Tibial artery (tissue), 4 donors: ENCODE measurements at regions not wholly inside any gene's neighbourhood (a gene's known extent, or its start where the extent isn't known, plus 50 kb on each side); places are given as distances from the start of the nearest gene placed in this dataset.

Experiments
- DNase-seq, 2 donors: peaks; one replicate each; pipeline ENCODE4 v3.0.0-alpha.2; 2019
- H3K27ac ChIP-seq, 2 donors: fragments of 200-600 bp; sonication (generic) in 1 of 2; 1 replicate in 1 of 2; 2 replicates in 1 of 2; pipeline ENCODE4 v1.5.1; 2018 to 2019; ENCODE audit warnings: mild to moderate bottlenecking in 1 of 2
- H3K27me3 ChIP-seq, 2 donors: fragments of 200-600 bp; sonication (generic) in 1 of 2; one replicate each; pipeline versions ENCODE4 v1.5.1 to v1.6.0; 2016 to 2019
- H3K36me3 ChIP-seq, 3 donors: fragments of 200-600 bp; sonication (generic) in 2 of 3; one replicate each; pipeline ENCODE4 v1.5.1; 2016 to 2019; ENCODE audit warnings: mild to moderate bottlenecking in 2 of 3
- H3K4me1 ChIP-seq, 4 donors: fragments of 200-600 bp; sonication (generic) in 2 of 4; 1 replicate in 3 of 4; 2 replicates in 1 of 4; pipeline ENCODE4 v1.5.1; 2016 to 2019
- H3K4me3 ChIP-seq, 2 donors: fragments of 200-600 bp; sonication (generic) in 1 of 2; 1 replicate in 1 of 2; 2 replicates in 1 of 2; pipeline ENCODE4 v1.5.1; 2018 to 2019; ENCODE audit warnings: mild to moderate bottlenecking in 2 of 2
- H3K9me3 ChIP-seq, 3 donors: fragments of 200-600 bp; sonication (generic) in 1 of 3; one replicate each; pipeline ENCODE4 v1.5.1; 2016 to 2019
- intact Hi-C: fragments of 100-400 bp; cut with DNase I; formaldehyde crosslinking; loops from one replicate; pipeline ENCODE4 v1.15.0; 2023; ENCODE audit warnings: low total_unique reads
- TF ChIP-seq, protein P1 (sequence below), 2 experiments: fragments of 200-600 bp in 1 of 2; fragments of 450-650 bp in 1 of 2; IDR thresholded peaks; one replicate each; pipeline ENCODE4 v1.5.1; 2017 to 2019; ENCODE audit warnings: antibody characterized with exemption in 2 of 2, mild to moderate bottlenecking in 1 of 2, moderate library complexity in 1 of 2

DNA sequence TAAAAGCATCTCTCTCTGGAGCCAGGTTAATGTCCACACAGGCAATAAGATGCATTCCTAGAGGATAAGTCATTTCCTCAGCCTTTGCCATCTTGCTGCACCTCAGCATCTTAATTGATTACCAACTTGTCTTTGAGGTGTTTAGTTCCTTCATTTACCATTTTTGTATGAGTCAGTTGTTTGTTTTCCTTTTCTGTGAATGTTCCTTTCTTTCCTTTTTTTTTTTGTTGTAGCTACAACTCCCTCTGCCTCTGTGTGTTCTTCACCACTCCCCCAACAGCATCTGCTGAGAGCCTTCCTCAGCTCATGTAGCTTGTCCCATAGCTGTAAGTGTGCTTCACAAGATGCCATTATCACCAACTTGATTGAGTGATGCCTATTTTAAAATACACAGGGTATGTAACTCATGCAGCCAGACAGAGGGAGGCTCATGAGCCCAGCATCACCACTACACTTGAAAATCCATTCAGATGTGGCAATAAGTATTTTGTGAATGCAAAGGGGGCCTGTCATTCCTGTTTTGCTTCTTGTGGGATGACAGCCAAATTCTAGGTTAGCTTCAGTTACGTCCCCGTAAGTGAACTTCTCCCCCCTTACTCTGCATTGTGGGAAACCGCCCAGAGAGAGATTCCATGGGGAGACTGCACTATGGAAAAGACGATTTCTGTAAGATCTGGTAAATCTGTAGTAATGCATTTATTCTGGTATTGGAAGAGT is 315.9 kb upstream of the ZEB2 start:
- H3K4me1 ChIP-seq = peaks cover 0 to 9% (median 6%) of the 10 kb centered on the region in 4 donors
- DNase-seq = no peak
- no peak overlapping the region for H3K4me3 ChIP-seq
- no peaks in the 10 kb centered on the region for H3K36me3 ChIP-seq
- H3K27me3 ChIP-seq = no peaks in the 10 kb centered on the region
- H3K9me3 ChIP-seq = no peaks in the 10 kb centered on the region
- TF ChIP-seq, protein P1, sequence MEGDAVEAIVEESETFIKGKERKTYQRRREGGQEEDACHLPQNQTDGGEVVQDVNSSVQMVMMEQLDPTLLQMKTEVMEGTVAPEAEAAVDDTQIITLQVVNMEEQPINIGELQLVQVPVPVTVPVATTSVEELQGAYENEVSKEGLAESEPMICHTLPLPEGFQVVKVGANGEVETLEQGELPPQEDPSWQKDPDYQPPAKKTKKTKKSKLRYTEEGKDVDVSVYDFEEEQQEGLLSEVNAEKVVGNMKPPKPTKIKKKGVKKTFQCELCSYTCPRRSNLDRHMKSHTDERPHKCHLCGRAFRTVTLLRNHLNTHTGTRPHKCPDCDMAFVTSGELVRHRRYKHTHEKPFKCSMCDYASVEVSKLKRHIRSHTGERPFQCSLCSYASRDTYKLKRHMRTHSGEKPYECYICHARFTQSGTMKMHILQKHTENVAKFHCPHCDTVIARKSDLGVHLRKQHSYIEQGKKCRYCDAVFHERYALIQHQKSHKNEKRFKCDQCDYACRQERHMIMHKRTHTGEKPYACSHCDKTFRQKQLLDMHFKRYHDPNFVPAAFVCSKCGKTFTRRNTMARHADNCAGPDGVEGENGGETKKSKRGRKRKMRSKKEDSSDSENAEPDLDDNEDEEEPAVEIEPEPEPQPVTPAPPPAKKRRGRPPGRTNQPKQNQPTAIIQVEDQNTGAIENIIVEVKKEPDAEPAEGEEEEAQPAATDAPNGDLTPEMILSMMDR (IDR thresholded peaks at IDR 0.05) = no peak
- intact Hi-C loops = no loop called here
- no peak overlapping the region for H3K27ac ChIP-seq

DNA sequence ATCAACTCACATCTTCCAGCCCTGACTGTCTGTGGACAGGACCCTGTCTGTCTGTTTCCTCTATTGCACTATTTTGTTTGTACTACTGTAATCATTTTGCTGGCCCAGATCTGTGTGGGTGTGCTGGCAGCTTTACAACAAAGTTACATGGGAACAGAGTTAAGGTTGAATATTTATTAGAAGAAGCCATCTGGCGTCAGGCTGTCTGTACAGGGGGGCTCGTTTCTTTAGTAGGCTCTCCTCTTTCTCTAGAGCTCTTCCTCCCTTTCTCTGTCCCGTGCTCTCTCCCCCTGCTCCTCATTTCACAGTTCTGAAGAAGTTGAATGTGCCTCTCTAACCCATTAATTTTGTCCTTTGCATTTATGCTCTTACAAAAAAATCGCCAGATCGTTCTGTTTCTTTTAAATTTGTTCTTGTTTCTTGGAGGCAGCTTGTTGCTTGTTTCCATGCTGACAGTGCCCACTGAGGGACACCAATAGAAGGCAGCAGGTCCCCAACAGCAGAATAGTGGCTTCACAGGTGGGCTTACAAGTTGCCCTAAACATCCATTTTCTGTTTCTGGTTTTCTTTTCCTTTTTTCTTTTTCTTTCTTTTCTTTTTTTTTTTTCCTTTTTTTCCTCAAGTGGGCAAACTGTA is 315.2 kb upstream of the ZEB2 start:
- H3K4me3 ChIP-seq = no peak overlapping the region
- no peak for DNase-seq
- peaks cover 0 to 9% (median 6%) of the 10 kb centered on the region in 4 donors for H3K4me1 ChIP-seq
- no peaks in the 10 kb centered on the region for H3K36me3 ChIP-seq
- intact Hi-C loops = no loop called here
- no peak overlapping the region for H3K27ac ChIP-seq
- H3K9me3 ChIP-seq = no peaks in the 10 kb centered on the region
- H3K27me3 ChIP-seq = no peaks in the 10 kb centered on the region
- TF ChIP-seq, protein P1 (IDR thresholded peaks at IDR 0.05) = no peak

DNA sequence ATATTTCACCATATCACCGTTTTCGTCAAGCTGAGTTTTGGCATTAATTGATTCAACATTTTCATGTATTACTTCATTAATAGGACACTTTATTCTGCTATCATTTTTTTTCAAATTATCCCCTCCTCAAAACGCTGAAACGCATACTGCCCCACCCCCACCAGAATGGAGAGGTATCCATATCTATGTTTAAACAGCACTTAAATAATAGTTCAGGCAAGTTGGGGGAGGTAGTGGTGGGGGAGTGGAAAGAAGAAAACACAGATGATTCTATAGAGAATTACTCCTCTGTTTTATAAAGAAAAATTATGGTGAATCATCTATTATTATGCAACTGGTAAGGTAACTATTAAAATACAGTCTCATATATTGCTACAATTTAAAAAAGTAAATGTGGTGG is 314.4 kb upstream of the ZEB2 start:
- intact Hi-C loops = no loop called here
- Histone ChIP-seq H3K27ac (no peak overlapping the region), H3K4me3 (no peak overlapping the region), H3K4me1 (peaks cover 0 to 9% (median 6%) of the 10 kb centered on the region in 4 donors), H3K9me3 (no peaks in the 10 kb centered on the region), H3K36me3 (no peaks in the 10 kb centered on the region), H3K27me3 (no peaks in the 10 kb centered on the region)
- TF ChIP-seq, protein P1 (IDR thresholded peaks at IDR 0.05) = no peak
- DNase-seq = no peak

DNA sequence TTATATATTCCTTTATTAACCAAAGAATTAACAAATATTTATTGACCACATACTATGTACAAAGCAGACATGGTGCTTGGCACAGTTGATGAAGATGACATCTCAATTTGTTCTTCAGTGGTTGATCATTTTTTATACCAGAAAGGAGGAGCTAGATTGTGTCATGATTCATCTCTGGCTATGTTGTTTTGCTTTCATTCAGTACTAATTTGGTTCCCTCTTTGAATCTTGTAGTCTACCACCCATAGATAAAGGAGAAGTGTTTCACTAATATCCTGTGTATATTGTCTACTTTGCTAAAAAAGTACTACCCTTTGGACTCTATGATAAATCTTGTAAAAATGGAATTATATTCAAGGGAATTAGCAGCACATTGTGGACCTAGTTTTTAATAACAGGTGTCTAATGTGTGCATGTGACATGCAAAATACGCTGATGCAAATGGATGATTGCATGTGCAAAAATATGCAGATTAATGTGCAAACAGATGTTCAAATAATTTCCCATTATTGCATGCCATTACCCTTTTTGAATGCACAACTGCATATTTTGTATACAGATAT is 313.2 kb upstream of the ZEB2 start:
- intact Hi-C loops = no loop called here

DNA sequence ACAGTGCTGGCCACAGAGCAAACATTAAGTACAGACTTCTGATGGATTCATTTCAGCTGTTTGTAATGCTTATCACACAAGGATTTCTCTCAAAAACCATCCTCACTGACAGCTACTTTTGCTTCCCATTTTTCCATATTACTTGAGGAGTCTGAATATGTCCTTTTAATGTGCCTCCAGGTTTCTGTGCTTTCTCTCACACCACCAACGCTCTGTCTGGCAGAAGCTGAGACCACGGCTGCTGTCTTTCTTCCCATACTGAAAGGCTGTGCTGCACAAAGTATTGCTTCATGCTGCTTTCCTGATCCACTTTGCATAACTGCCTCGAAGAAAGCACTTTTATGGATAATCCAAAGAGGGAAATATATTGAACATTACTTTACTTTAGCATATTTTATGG is 312.1 kb upstream of the ZEB2 start:
- intact Hi-C loops = no loop called here

More for the DNA sequence above, 313.2 kb upstream of the ZEB2 start:
- Histone ChIP-seq H3K27ac (no peak overlapping the region), H3K27me3 (no peaks in the 10 kb centered on the region), H3K4me3 (no peak overlapping the region), H3K36me3 (no peaks in the 10 kb centered on the region), H3K4me1 (peaks cover 0 to 9% (median 6%) of the 10 kb centered on the region in 4 donors), H3K9me3 (no peaks in the 10 kb centered on the region)
- DNase-seq = no peak
- TF ChIP-seq, protein P1 (IDR thresholded peaks at IDR 0.05) = no peak

More for the DNA sequence above, 312.1 kb upstream of the ZEB2 start:
- Histone ChIP-seq H3K27me3 (no peaks in the 10 kb centered on the region), H3K9me3 (no peaks in the 10 kb centered on the region), H3K36me3 (no peaks in the 10 kb centered on the region), H3K4me1 (peaks cover 0 to 9% (median 6%) of the 10 kb centered on the region in 4 donors), H3K4me3 (no peak overlapping the region), H3K27ac (no peak overlapping the region)
- DNase-seq = no peak
- TF ChIP-seq, protein P1 (IDR thresholded peaks at IDR 0.05) = no peak
